ENCODE measurements at regions not wholly inside any gene's neighbourhood (a gene's known extent, or its start where the extent isn't known, plus 50 kb on each side); places are given as distances from the start of the nearest gene placed in this dataset.

- no peak for DNase-seq
Observed at GRCh38 chr2:217291259-217291658, 431.4 kb upstream of the TNP1 start.

DNA sequence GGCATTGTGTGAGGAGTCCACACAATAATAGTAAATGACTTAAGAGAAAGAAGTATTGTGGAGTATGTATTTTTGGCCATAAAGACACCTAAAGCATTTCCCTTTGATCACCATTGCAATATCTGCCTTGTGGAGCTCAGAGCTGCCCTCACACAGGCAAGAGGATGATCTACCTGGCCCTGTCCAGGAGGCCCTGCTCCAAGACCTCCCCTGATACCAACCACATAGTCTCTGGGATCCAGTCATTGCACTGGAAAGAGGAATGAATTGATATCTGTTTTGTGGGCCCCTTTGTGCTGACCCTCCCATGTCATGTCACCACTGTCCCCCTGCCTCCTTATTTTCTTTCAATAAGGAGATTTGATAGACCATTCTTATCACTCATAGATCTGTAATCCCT is 430.6 kb upstream of the TNP1 start:
- no peak for DNase-seq

GRCh38 chr2:217289907-217290280 is 430.0 kb upstream of the TNP1 start:
- DNase-seq, result peak; percentile 11

DNA sequence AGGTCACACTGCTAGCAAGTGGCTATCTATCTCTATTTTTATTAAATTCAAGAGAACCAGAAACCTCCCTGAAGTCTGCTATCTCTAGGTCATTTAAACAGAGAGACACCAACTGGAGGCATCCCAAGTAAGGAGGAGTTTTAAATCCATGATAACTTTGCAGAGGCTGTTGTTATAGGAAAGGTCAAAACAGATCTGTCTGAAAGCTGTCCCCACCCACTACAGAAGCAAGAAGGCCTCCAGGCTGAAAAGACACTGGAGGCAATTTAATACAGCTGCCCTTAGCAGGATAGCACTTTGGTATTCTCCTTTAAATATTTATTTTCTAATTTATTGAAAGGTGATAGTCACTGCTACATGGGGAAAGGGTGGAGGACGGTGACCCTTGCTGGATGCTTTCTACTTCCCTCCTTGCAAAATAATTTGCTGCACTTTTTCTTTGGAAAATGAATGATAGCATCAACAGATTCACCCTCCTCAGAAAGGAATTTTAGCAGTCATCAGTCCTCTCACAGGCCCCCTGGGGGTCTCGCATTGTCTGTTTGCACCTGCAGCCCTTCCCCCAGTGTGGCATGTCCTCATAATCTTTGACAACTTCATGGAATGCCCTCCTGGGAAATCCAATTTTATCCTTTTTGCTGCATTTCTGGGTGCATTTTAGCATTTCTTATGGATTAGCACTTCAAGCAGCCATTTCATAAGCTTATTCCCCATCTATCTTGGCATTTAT is 429.5 kb upstream of the TNP1 start:
- DNase-seq, result no peak

- DNase-seq, result no peak
Observed at GRCh38 chr2:217288472-217289063, 428.7 kb upstream of the TNP1 start.

DNA sequence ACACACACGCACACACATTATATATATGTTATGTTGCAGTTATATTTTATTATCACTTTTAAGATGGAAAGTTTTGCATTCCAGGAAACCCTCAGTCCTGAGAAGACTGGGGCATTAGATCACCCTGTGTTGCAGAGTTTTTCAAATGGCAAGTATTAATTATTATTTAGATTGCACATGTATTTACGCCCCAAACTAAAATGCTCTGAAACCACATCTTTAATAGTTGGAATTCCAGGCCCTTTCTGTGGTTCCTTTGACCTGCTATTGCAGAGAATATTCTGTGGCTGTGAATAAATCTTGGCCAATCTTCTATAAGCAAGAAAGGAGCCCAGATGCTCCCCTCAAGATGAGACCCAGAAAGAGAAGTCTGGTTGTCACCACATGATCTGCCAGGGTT is 427.0 kb upstream of the TNP1 start:
- peak; percentile 40 for DNase-seq

DNA sequence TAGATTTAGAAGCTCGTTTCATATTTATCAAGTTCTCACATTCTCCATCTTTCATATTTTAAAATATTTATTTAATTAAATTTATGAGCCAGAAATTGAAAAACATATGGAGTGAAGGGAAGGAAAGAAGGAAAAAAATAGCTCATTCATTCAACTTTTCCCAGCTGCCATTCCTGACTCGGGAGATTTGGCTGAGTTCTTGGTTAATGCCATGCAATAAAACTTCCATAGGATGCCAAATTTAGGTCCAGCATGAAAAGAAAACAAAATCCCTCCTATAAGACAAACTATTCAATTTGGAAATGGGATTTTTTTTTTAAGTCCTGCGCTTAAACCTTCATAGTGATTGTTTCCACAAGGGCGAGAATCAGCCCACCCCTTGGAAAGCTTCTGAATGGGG is 426.1 kb upstream of the TNP1 start:
- no peak for DNase-seq

DNA sequence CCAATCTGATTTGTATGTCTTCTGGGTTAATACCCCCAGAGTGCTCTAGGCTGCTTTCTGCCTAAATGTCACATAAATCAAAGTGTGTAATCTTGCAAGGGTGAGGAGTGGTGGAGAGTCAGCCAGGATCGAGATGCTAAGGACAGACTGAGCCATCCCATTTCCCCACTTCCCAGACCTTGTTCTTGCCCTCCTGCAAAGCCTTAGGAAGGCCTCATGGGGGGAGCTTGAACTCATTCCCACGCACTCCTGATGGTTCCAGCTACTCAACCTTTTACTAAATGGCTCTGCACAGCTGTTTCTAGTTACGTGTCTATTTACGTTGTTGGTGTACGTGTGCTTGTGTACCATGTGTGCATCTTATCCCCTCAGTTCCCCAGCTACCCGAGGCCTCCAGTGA is 423.6 kb upstream of the TNP1 start:
- no peak for DNase-seq

DNA sequence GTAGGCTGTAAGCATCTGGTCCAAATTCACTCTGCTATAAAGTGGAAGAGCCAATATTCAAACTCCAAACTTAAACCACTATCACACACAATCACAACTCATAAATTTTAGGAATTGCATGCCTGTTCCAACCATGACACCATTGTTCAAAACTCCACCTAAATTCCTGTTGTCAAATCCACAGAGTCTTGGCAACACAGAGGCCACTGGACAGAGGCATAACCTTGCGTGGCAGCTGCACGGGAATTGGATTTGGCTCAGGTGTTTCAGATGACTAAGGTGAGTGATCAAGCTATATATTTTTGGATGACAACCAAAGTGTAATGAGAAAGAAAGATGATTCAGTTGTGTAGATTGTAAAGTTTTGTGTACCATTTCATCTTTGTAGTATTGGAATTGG is 422.7 kb upstream of the TNP1 start:
- no peak for DNase-seq

DNA sequence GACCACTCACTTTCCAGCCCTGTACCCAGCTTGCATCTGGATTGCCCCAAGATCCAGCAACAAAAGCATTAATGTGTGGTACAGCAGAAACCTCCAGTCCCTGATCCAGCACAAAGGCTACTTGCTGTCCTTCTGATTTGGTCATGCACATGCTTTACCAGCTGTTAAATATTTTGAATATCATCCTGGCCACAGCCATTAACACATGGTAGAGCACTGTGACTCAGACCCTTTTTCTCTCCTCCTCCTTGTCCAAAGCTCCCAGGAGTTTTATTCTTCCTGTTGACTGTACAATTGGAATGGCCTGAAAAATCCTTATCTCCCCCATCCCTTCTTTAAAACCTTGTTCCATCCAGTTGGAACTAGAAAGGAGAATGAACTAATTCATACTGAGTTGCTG is 419.7 kb upstream of the TNP1 start:
- DNase-seq, result peak; percentile 86

DNA sequence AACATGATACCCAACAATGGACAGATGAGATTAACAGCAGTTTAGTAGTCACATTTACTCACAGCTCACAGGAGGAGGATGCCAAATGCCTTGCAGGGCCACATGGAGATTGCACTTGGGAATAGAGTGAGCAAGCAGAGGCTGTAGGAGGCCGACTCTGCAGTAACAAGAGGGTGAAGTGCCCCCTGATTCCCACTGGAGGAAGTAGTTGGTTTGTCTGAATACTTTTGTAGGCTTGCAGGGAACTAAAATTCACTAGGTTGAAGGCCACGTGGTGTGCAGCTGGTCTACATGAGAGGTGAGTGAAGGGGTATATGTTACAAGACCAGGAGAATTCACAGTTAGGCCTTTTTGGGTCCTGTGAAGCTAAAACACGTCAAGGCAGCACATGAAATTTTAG is 419.3 kb upstream of the TNP1 start:
- no peak for DNase-seq

DNA sequence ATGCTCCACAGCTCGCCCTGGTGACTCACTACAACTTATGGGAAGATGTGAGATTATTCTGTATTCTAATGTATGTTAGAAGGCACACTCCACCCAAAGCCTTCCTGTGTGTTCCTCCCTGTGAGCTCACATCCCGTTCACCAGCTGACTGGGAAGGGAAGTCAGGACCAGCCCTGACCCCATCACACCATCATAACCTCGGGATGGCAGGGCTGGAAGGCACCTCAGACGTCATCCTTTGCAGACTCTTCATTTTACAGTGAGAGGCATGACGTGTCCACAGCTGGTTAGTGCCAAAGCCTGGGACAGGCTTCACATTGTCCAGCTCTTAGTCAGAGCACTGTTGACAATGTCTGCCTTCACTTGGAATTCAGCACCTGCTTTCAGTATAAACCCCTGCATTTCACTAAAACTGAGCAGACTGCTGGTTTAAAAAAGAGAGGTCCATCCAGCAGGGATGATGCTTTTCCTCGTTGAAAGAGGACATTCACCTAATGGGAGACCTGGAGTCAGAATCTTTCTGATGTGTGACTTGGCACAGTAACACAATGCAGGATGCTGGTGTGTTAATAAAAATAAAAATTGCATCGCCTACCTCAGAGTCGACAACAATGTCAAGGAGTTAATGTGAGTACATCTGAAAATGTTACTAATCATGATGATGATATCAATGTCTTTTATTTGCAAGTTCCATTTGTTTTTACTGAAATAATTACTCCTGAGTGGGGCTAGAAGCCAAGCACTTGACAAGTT is 418.0 kb upstream of the TNP1 start:
- no peak for DNase-seq

DNA sequence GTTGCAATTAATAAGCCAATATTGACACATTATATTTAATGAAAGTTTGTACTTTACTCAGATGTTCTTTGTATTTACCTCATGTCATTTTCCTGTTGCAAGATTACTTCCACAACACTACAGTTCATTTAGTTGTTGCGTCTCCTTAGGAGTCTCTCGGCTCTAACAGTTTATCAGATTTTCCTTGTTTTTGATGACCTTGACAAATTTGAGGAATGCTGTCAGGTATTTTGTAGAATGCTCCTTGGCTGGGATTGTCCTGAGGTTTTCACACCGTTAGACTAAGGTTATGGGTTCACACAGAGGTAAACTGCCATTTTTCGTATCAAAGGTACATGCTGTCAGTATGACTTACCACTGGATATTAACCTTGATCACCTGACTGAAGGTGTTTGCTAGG is 416.6 kb upstream of the TNP1 start:
- no peak for DNase-seq

DNA sequence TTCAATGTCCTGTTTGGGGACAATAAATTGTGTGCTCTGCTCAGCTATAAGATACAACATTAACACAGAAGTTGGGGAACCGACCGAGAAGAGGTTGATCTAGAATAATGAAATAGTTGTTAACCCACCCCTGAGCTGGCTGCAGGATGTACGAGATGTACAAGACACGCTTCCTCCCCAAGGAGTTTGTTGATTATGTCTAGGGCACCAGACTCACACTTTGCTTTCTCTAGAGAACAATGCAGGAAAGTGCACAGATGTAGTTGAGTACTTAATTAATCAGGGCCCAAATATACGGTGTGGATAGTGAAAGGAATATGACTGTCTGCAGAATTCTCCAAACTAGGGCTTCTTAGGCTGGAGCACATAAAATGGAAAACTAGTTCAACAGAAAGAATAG is 415.2 kb upstream of the TNP1 start:
- DNase-seq, result no peak

- DNase-seq, result no peak
Observed at GRCh38 chr2:217274578-217274977, 414.7 kb upstream of the TNP1 start.

GRCh38 chr2:217273851-217274250 is 414.0 kb upstream of the TNP1 start:
- DNase-seq, result no peak

GRCh38 chr2:217273162-217273561 is 413.3 kb upstream of the TNP1 start:
- DNase-seq, result no peak

DNA sequence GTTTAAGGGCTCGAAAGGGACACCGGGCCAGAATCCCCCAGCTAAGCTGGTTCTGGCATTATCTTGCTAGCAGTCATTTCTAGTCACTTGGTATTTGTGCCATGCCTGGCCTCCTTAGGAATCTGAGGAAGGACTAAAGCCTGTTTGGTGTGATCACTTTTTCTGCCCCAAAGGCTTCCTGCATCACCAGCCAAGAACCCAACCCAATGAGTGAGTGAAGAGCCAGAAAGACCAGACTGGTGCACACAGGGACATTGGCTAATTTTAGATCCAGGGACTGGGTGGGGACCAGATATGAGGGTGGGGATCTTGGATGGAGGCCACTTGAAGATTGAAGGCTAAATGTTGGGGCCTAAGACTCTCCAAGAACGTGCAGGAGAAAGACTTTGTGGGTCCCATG is 411.9 kb upstream of the TNP1 start:
- DNase-seq, result no peak

GRCh38 chr2:217270485-217271121 is 410.7 kb upstream of the TNP1 start:
- DNase-seq, result no peak

GRCh38 chr2:217269701-217270484 is 410.0 kb upstream of the TNP1 start:
- DNase-seq, result no peak

DNA sequence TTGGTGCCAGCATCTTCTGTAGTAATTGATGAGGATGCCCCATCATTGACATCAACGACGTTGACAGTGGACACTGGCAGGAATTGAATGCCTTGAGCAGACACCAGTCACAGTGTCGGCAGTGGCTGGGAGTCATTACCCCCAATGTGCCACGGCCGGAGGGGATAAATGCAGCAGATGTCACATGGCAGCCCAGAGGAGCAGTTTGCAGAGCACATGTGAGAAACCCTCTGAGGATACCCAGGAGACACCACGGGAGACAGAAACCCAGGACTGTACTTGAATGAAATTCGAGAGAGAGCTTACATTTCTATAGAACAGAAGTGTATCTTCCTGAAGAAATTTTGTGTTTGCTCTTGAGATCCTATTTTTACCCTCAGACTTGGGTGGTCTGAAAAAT is 409.1 kb upstream of the TNP1 start:
- no peak for DNase-seq

- DNase-seq, result no peak
Observed at GRCh38 chr2:217267758-217268157, 407.9 kb upstream of the TNP1 start.

GRCh38 chr2:217263756-217264155 is 403.9 kb upstream of the TNP1 start:
- no peak for DNase-seq
